GM12874 (cell line): ENCODE measurements at regions not wholly inside any gene's neighbourhood (a gene's known extent, or its start where the extent isn't known, plus 50 kb on each side); places are given as distances from the start of the nearest gene placed in this dataset.

Experiments
- CTCF ChIP-seq: IDR thresholded peaks from 2 replicates; pipeline ENCODE4 v1.5.1; 2011; ENCODE audit warnings: low read depth, mild to moderate bottlenecking, control low read depth, low read length, moderate library complexity; ENCODE audit not compliant: insufficient read depth

GRCh38 chr16:26391833-26392232 lies 674.9 kb upstream of the C16orf82 start:
- TF ChIP-seq CTCF: no peak

GRCh38 chr16:26394409-26394808 lies 672.3 kb upstream of the C16orf82 start:
- TF ChIP-seq CTCF: no peak

- TF ChIP-seq CTCF: no peak
Observed at GRCh38 chr16:26395700-26396099, 671.0 kb upstream of the C16orf82 start.

- no peak for TF ChIP-seq CTCF
Observed at GRCh38 chr16:26396511-26397235, 670.1 kb upstream of the C16orf82 start.

GRCh38 chr16:26413780-26414179 lies 652.9 kb upstream of the C16orf82 start:
- no peak for TF ChIP-seq CTCF

GRCh38 chr16:26430618-26431017 lies 636.1 kb upstream of the C16orf82 start:
- no peak for TF ChIP-seq CTCF

- TF ChIP-seq CTCF: no peak
Observed at GRCh38 chr16:26433807-26434206, 632.9 kb upstream of the C16orf82 start.
